Astrocyte (in vitro differentiated cells and primary cell): ENCODE measurements at regions not wholly inside any gene's neighbourhood (a gene's known extent, or its start where the extent isn't known, plus 50 kb on each side); places are given as distances from the start of the nearest gene placed in this dataset.
A peak's percentile ranks its signal among the peaks of the same experiment; 100 is the strongest.

ENCODE experiments used
- DNase-seq: peaks from one replicate; pipeline ENCODE4 v3.0.0-alpha.2; 2010; ENCODE audit warnings: low read depth
- FAIRE-seq: peaks from 2 replicates; lab custom pipeline; 2011; peaks lifted over from hg19 to GRCh38; lab: Jason Lieb, UNC
- H2AFZ ChIP-seq: 2 replicates; pipeline ENCODE4 v1.6.0; 2012; ENCODE audit warnings: low read depth, low read length, inconsistent platforms
- H3K27ac ChIP-seq: 2 replicates; pipeline ENCODE4 v1.5.1; 2011; ENCODE audit warnings: low read depth, low read length, inconsistent platforms
- H3K27me3 ChIP-seq: 2 replicates; pipeline ENCODE4 v1.6.0; 2011; ENCODE audit warnings: low read length, inconsistent platforms; ENCODE audit not compliant: insufficient read depth
- H3K36me3 ChIP-seq: 2 replicates; pipeline ENCODE4 v1.5.1; 2011; ENCODE audit warnings: low read length, inconsistent platforms; ENCODE audit not compliant: insufficient read depth
- H3K4me1 ChIP-seq: 2 replicates; pipeline ENCODE4 v1.5.1; 2011; ENCODE audit warnings: low read length, inconsistent platforms; ENCODE audit not compliant: insufficient read depth
- H3K4me2 ChIP-seq: 2 replicates; pipeline ENCODE4 v1.6.0; 2012; ENCODE audit warnings: low read length, inconsistent platforms
- H3K4me3 ChIP-seq: 2 replicates; pipeline ENCODE4 v1.5.1; 2011; ENCODE audit warnings: low read depth, mild to moderate bottlenecking, low read length, inconsistent platforms; ENCODE audit not compliant: insufficient read depth
- H3K79me2 ChIP-seq: 2 replicates; pipeline ENCODE4 v1.6.0; 2012; ENCODE audit warnings: mild to moderate bottlenecking, low read length, inconsistent platforms; ENCODE audit not compliant: insufficient read depth
- H3K9ac ChIP-seq: 2 replicates; pipeline ENCODE4 v1.6.0; 2012; ENCODE audit warnings: mild to moderate bottlenecking, low read length, inconsistent platforms
- H3K9me3 ChIP-seq: 2 replicates; pipeline ENCODE4 v1.5.1; 2012; ENCODE audit warnings: low read depth, mild to moderate bottlenecking, low read length, inconsistent platforms; ENCODE audit not compliant: insufficient read depth
- H4K20me1 ChIP-seq: 2 replicates; pipeline ENCODE4 v1.6.0; 2012; ENCODE audit warnings: low read length, inconsistent platforms; ENCODE audit not compliant: insufficient read depth
- H3K27ac Mint-ChIP-seq: one replicate; pipeline ENCODE4 v1.8.0; 2021; ENCODE audit warnings: mild to moderate bottlenecking, mixed read lengths; ENCODE audit not compliant: unreplicated experiment
- H3K27me3 Mint-ChIP-seq: one replicate; pipeline ENCODE4 v1.8.0; 2021; ENCODE audit warnings: low read depth, mixed read lengths; ENCODE audit not compliant: unreplicated experiment
- H3K36me3 Mint-ChIP-seq: one replicate; pipeline ENCODE4 v1.8.0; 2021; ENCODE audit warnings: low read depth, mixed read lengths; ENCODE audit not compliant: unreplicated experiment
- H3K4me1 Mint-ChIP-seq: one replicate; pipeline ENCODE4 v1.8.0; 2021; ENCODE audit warnings: low read depth, mixed read lengths; ENCODE audit not compliant: unreplicated experiment
- H3K4me3 Mint-ChIP-seq: one replicate; pipeline ENCODE4 v1.8.0; 2021; ENCODE audit warnings: mild to moderate bottlenecking, moderate library complexity, mixed read lengths; ENCODE audit not compliant: unreplicated experiment
- H3K9me3 Mint-ChIP-seq: one replicate; pipeline ENCODE4 v1.8.0; 2021; ENCODE audit warnings: mild to moderate bottlenecking, mixed read lengths; ENCODE audit not compliant: unreplicated experiment
- EZH2 ChIP-seq: IDR thresholded peaks from 2 replicates; pipeline ENCODE4 v1.6.1; 2012; ENCODE audit warnings: mild to moderate bottlenecking, low read length, inconsistent platforms; ENCODE audit not compliant: insufficient read depth
- TF ChIP-seq, protein P1 (sequence below): IDR thresholded peaks from 2 replicates; pipeline ENCODE4 v1.5.1; 2011; ENCODE audit warnings: low read depth, mild to moderate bottlenecking, inconsistent platforms, low read length, moderate library complexity; ENCODE audit not compliant: insufficient read depth

DNA sequence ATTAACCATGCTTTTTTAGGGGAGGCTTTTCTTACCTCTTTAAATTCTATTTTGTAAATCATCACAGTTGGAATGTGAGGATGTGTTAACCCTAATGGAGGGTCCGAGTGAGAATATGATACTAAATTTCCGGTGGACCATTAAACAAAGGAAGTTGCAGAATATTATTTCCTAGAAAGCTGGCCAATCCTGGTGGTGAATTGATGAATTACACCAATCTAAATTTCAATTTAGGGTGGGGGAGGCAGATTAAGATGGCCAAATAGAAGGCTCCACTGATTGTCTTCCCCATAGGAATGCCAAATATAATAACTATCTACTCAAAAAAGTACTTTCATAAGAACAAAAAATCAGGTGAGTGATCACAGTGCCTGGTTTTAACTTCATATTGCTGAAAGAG is 1045.6 kb downstream of the GLUD2 start:
- no peaks in the 10 kb centered on the region for H3K79me2 ChIP-seq
- Mint-ChIP-seq H3K4me1 (no peaks in the 10 kb centered on the region), H3K27ac (no peak overlapping the region), H3K9me3 (no peaks in the 10 kb centered on the region), H3K27me3 (no peaks in the 10 kb centered on the region), H3K4me3 (no peak overlapping the region), H3K36me3 (no peaks in the 10 kb centered on the region)
- TF ChIP-seq, protein P1, sequence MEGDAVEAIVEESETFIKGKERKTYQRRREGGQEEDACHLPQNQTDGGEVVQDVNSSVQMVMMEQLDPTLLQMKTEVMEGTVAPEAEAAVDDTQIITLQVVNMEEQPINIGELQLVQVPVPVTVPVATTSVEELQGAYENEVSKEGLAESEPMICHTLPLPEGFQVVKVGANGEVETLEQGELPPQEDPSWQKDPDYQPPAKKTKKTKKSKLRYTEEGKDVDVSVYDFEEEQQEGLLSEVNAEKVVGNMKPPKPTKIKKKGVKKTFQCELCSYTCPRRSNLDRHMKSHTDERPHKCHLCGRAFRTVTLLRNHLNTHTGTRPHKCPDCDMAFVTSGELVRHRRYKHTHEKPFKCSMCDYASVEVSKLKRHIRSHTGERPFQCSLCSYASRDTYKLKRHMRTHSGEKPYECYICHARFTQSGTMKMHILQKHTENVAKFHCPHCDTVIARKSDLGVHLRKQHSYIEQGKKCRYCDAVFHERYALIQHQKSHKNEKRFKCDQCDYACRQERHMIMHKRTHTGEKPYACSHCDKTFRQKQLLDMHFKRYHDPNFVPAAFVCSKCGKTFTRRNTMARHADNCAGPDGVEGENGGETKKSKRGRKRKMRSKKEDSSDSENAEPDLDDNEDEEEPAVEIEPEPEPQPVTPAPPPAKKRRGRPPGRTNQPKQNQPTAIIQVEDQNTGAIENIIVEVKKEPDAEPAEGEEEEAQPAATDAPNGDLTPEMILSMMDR, result no peak
- TF ChIP-seq EZH2, result no peak
- H3K4me2 ChIP-seq, result no peak overlapping the region
- no peak for DNase-seq
- no peaks in the 10 kb centered on the region for H4K20me1 ChIP-seq
- FAIRE-seq, result peak; percentile 50
- no peaks in the 10 kb centered on the region for H3K36me3 ChIP-seq
- H3K9ac ChIP-seq, result no peak overlapping the region
- H2AFZ ChIP-seq, result no peak overlapping the region
- no peaks in the 10 kb centered on the region for H3K27me3 ChIP-seq
- no peak overlapping the region for H3K4me3 ChIP-seq
- H3K4me1 ChIP-seq, result no peaks in the 10 kb centered on the region
- no peak overlapping the region for H3K27ac ChIP-seq
- H3K9me3 ChIP-seq, result no peaks in the 10 kb centered on the region

DNA sequence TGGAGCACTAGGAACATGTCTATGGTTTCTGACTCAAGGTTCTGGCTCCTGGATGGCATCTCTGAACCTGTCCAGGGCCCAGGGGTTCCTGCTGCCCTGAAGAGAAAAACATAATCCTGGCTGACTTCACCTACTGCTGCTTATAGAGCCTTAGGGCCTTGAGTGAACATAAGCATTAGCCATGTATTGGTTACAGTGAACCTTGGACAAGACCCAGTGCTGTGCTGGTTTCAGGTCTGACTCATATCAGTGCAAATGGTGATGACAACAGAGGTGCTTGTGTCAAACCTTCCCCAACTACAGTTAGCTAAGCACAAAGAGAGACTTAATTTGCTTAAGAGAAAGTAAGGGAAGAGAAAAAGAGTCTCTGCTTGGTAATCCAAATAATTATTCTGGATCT is 1047.2 kb downstream of the GLUD2 start:
- no peak overlapping the region for H3K9ac ChIP-seq
- FAIRE-seq (peak; percentile 86), DNase-seq (peak; percentile 52)
- no peak overlapping the region for H3K4me2 ChIP-seq
- no peaks in the 10 kb centered on the region for H3K9me3 ChIP-seq
- H3K4me1 ChIP-seq, result no peaks in the 10 kb centered on the region
- no peak overlapping the region for H3K4me3 Mint-ChIP-seq
- no peak overlapping the region for H3K4me3 ChIP-seq
- no peaks in the 10 kb centered on the region for H4K20me1 ChIP-seq
- no peaks in the 10 kb centered on the region for H3K36me3 ChIP-seq
- no peak overlapping the region for H3K27ac Mint-ChIP-seq
- TF ChIP-seq, protein P1, result no peak
- TF ChIP-seq EZH2, result no peak
- no peaks in the 10 kb centered on the region for H3K27me3 ChIP-seq
- H3K79me2 ChIP-seq, result no peaks in the 10 kb centered on the region
- H3K4me1 Mint-ChIP-seq, result no peaks in the 10 kb centered on the region
- H3K9me3 Mint-ChIP-seq, result peaks cover 6% of the 10 kb centered on the region
- no peaks in the 10 kb centered on the region for H3K36me3 Mint-ChIP-seq
- no peak overlapping the region for H2AFZ ChIP-seq
- H3K27me3 Mint-ChIP-seq, result no peaks in the 10 kb centered on the region
- H3K27ac ChIP-seq, result no peak overlapping the region

DNA sequence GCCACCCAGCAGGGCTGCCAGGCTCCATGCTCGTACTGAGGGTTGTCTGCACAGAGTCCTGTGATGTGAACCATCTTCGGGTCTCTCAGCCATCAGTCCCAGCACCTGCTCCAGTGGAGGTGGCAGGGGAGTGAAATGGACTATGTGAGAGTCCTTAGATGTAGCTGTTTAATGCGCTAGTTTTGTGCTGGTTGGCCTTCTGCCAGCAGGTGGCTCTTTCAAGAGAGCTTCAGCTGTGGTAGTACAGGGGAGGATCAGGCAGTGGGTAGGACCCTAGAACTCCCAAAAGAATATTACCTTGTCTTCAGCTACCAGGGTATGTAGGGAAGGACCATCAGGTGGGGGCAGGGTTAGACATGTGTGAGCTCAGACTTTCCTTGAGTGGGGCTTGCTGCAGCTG is 1066.0 kb downstream of the GLUD2 start:
- H3K27ac ChIP-seq, result no peak overlapping the region
- H3K27me3 ChIP-seq, result no peaks in the 10 kb centered on the region
- H4K20me1 ChIP-seq, result no peaks in the 10 kb centered on the region
- H3K36me3 ChIP-seq, result no peaks in the 10 kb centered on the region
- TF ChIP-seq EZH2, result no peak
- TF ChIP-seq, protein P1, result no peak
- DNase-seq, result no peak
- Mint-ChIP-seq H3K27me3 (no peaks in the 10 kb centered on the region), H3K9me3 (no peaks in the 10 kb centered on the region), H3K27ac (no peak overlapping the region), H3K4me3 (no peak overlapping the region), H3K4me1 (peaks cover 10% of the 10 kb centered on the region), H3K36me3 (no peaks in the 10 kb centered on the region)
- no peaks in the 10 kb centered on the region for H3K4me1 ChIP-seq
- H3K79me2 ChIP-seq, result no peaks in the 10 kb centered on the region
- H3K4me3 ChIP-seq, result no peak overlapping the region
- H3K4me2 ChIP-seq, result no peak overlapping the region
- H3K9ac ChIP-seq, result no peak overlapping the region
- FAIRE-seq, result no peak
- no peak overlapping the region for H2AFZ ChIP-seq
- H3K9me3 ChIP-seq, result no peaks in the 10 kb centered on the region
